ENCODE measurements at regions not wholly inside any gene's neighbourhood (a gene's known extent, or its start where the extent isn't known, plus 50 kb on each side); places are given as distances from the start of the nearest gene placed in this dataset.

DNA sequence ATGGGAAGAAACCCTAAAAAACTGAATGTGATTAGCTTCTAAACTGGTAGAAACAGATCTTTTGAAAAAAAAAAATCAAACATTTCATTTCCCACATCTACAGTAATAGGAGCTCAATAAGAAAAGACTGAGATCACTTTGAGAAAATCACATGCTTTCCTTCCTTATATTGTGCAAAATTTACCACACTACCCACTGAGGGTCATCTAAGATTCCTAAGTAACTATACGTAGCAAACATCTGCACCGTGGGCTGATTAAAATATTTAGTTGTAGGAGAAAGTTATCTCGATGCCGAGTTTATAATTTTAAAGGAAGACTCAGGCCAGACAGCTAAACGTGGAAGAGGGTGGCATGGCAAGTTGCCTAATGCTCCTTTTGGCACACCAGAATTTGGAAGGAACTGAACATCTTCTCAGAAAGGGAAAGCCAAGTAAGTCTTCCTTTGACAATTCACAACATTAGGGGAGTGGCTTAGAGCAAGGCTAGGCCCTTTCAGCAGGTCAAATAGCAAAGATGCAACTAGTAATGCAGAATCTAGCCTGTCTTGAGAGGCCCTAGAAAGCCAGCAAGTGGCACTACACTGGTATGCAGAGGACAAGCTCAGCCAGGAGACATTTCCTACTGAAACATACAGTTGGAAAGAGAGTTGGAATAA lies 128.0 kb downstream of the TMA16 start:
- no peak for DNase-seq (ENCODE audit: low read depth)

DNA sequence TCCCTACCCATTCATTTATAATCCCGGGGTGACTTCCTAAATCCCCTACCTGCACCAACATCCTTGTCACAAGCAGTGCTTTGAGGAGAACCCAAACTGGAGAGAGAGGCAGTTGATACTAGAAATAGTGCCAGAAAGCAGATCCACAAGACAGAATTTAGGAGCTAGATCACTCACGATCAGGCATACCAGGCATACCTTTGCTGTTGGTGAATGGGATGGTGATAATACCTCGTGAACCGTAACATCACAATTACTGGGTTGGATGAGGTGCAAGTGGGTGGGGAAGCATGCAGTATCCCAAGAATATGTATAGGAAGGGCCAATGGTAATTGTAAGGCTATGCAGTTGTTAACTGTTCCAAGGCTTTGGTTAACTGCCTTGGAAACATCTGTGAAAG lies 129.3 kb downstream of the TMA16 start:
- no peak for DNase-seq (ENCODE audit: low read depth)

DNA sequence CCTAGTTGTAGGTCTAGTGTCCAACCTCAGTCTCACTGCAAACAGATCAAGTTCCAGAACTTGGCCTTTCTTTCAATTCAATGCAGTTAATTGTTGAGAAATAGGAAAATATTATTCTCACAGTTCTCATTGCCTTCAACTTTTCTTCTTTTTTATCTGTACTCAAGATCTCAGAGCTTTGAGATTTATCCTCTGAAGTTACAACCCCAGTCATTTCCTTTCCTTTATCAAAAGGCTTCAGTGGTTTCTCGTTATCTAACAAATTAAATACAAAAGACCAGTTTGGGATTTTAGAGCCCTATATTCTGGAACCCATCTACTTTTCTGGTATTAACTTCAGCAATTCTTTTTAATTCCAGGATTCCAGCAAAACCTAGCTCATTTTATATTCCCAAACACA lies 130.2 kb downstream of the TMA16 start:
- DNase-seq (ENCODE audit: low read depth): no peak

DNA sequence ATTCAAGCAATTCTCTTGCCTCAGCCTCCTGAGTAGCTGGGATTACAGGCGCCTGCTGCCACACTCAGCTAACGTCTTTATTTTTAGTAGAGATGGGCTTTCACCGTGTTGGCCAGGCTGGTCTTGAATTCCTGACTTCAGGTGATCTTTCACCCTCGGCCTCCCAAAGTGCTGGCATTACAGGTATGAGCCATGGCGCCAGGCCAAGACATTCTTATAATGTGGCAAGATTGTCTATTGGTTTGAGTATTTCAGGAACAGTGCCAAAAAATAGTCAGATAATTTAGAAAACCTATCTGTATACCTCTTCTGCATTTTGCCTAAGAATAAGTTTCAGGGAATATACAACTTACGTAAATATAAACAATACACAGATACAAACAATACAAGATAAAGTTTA lies 136.8 kb downstream of the TMA16 start:
- no peak for DNase-seq (ENCODE audit: low read depth)

DNA sequence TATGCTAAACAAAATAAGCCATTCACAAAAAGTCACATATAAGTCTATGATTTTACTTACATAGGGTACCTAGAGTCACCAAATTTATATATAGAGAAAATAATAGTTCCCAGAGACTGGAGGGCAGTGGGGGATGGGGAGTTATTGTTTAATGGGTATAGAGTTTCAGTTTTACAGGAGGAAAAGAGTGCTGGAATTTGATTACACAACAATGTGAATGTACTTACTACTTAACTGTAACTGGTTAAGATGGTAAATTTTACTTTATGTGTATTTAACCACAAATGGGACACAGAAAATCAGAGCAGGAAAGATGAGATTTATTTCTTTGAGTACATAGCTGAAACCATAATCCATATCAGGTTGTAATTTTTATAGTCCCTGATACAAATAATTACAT lies 144.4 kb downstream of the TMA16 start:
- DNase-seq (ENCODE audit: low read depth): no peak

DNA sequence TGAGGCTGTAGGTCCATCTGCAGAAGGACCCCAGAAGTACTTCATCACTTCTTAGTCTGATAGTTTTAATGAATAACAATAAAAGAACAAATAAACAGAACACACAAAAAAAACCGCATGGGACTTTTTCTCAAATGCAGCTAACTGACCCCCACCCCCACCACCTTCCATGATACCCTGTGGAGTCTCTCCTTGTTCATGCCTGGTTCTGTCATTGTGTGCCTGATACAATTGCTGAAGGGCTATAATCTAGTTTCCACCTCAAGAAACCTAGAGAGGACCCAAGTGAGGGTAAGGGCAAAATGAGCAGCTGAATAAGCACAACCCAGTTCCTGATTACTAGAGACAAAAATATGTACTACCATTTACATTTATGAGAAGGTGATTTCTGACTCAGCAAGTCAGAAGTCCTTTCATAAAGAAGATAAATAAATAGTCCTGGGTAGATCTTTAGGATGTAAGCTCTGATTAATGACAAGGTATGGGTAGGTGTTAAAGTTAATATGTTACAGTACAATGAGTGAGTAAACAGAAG lies 155.1 kb downstream of the TMA16 start:
- DNase-seq (ENCODE audit: low read depth): no peak

DNA sequence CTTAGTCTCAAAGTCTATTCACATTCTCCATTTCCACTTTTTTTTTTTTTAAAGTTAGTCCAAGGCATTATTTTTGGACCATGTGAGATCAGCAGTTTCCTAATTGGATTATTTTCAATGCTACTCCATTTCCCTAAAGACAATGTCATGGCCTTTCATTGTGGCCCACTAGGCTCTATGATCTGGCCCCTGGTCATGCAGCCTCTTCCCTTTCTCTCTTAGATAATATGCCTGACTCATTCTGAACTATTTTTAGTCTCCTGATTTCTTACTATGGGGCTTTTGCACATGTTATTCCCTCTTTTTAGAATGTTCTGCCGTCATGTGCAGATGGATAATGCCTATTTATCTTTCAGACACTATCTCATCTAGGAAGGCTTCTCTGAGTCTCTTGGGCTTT lies 157.3 kb downstream of the TMA16 start:
- DNase-seq (ENCODE audit: low read depth): no peak

DNA sequence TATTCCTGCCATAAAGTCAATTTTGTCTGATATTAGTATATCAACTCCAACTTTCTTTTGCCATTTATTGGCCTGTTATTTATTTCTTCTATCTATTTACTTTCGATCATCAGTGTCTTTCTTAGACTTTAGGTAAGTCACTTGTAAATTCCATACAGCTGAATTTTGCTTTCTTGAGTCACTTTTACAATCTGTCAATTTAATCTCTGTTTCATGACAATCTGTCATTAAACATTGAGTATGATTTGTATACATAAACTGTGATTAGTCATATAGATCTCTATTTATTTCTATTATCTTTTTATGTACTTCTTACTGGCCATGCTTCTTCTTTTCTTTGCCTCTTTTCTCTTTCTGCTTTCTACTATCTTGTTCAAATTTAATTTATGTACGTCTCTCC lies 160.1 kb downstream of the TMA16 start:
- DNase-seq (ENCODE audit: low read depth): no peak

DNA sequence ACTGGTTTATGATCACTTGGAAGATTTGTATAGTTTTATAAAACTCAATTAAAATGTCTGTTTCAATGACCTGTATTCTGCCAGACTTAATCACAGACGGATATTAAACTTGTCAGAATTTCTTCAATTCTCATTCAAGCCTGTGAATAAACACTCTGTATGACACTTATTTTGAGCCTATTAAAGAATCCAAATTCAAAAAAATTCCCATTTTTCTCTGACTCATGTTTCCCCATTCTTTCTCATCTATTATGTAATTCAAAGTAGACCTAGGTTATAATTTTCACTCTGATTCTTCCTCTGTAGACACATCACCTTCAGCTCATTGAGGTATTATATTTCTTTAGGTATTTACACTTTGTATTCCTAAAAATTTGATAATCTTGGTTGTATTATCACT lies 166.1 kb downstream of the TMA16 start:
- DNase-seq (ENCODE audit: low read depth): no peak

DNA sequence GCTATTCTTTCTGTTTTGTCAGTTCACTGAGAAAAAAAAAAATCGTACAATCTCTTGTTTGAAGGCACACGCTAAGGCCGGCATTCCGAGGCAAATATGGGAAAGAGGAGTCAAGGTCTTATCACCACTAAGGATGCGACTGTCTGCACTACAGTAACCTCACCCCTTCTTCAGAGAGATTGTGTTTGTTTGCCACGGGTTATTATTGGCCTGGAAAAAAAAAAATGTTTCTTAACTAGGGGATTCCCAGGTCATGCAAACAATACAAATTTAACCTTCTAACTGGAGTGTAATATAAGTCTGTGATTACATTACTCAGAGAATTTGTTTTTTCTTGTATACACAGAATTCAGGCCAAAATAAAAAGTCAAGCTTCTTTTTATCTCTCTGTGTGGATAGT lies 168.3 kb downstream of the TMA16 start:
- DNase-seq (ENCODE audit: low read depth): no peak

DNA sequence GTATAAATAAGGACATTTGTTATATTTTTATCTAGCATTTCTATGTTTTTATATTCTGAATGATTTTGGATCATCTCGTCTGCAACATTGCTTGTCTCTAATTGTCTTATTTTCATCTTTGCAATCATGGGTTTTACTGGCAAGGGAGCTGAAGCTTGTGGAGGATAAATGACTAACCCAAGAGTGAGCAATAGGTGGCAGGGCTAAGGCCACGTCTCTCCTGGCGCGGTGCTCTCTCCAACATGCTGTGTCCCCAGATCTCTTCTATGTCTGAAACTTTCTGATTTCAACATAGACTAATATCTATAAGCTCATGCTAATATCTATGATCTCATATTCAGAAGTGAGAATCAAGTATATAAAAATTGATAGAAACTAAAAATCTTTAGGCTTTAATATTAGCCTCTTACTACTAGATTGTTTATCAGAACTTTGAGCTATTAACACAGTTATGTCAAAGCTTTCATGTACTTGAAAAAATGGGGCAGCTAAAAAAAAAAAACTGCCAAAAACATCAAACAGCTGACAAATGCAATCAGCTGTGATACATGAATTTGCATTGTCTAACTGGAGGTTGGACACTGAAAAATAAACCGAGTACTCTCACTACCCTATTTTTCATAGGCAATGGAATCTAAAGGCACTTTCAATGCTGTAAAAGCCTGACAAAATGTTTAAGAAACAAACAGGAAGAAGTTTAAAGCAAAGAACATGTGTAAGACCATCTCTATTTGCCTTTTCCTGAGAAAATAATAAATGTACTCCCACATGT lies 169.2 kb downstream of the TMA16 start:
- DNase-seq (ENCODE audit: low read depth): no peak

DNA sequence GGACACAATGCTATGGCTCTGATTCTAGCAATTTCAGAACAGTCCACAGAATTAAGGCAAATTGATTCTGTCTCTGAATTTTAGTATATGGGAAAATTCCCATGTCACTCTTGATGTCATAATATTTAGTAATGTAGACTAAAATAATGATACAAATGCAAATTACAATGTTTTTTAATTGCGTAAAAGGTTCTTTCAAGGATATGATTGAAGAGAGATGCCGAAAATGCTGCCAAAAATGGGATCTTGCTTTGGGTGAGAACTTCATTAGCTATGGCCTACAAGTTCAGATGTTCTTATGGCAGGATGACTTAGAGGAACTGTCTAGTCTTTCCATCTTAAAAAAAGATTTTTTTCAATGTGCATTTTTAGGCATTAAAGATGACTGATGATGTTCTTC lies 170.6 kb downstream of the TMA16 start:
- no peak for DNase-seq (ENCODE audit: low read depth)

DNA sequence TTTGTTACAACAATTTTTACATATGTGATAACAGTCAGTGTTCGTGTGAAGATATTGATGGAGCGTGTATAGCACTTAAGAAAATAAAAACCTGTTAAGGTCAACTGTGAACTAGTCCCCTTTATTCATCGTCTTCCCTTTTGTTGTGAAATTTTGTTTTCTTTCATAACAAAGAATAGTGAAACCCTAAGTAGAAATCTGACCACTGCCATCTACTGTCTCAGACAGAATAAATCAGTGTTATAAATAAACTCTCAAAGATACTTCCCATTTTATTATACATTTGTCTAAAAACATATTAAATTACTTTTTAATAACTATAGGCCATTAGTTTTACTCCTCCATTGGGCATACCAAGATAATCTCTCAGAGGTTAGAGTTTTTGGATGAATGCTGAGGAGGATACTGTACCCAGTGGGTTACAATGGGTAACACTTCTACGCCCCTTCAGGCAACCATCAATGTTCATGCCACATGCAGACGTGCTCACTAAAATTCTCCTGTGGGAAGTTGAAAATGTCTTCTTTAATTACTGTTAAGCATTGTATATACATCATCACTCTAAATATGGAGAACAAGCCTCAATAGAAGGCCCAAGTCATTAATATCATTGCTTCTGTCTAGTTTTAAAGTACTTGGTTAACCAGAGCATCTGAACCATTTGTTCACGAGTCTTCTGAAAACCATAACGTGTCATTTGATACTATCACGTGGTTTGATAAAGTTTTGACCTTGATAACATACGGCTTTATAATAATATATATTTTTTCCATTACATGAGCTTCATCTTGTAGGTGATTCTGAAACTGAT lies 171.2 kb downstream of the TMA16 start:
- DNase-seq (ENCODE audit: low read depth): no peak

DNA sequence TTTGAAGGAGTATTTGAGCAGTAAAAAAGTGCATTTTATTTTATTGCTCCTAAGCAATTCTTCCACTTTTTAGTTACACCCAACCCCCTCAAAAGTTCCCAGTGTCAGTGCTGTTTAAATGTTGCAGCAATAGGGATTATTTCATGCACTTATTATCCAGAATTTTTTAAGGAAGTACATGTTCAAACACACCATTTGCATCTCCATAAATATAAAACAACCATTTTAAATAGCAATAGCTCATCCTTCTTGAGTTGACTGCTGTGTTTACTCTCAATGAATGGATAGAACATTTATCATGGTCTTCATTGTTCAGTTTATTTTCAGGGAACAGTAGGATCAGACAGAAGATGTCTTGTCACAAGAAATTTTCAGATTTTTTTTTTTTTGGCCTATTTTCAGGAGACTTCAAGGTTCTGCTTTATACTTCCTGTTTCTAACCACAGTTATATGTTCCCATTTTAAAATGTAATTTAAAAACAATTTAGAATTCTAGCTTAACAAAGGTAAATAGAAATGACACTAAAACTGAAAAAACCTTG lies 171.9 kb downstream of the TMA16 start:
- DNase-seq (ENCODE audit: low read depth): no peak

DNA sequence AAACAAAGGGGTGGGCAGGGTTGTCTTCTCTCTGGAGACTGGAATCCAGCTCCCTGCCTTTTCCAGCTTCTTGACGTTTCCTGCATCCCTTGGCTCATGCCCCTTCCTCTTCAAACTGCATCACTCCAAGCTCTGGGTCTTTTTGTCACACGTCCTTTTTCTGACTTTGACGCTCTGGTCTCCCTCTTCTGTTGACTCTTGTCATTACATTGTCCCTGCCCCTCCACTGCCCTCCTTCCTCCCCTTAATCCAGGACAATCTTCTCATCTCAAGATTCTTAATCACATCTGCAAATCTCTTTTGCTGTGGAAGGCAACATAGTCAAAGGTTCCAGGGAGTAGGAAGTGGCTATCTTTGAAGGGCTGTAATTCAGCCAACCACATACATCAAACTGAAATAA lies 178.3 kb downstream of the TMA16 start:
- no peak for DNase-seq (ENCODE audit: low read depth)

DNA sequence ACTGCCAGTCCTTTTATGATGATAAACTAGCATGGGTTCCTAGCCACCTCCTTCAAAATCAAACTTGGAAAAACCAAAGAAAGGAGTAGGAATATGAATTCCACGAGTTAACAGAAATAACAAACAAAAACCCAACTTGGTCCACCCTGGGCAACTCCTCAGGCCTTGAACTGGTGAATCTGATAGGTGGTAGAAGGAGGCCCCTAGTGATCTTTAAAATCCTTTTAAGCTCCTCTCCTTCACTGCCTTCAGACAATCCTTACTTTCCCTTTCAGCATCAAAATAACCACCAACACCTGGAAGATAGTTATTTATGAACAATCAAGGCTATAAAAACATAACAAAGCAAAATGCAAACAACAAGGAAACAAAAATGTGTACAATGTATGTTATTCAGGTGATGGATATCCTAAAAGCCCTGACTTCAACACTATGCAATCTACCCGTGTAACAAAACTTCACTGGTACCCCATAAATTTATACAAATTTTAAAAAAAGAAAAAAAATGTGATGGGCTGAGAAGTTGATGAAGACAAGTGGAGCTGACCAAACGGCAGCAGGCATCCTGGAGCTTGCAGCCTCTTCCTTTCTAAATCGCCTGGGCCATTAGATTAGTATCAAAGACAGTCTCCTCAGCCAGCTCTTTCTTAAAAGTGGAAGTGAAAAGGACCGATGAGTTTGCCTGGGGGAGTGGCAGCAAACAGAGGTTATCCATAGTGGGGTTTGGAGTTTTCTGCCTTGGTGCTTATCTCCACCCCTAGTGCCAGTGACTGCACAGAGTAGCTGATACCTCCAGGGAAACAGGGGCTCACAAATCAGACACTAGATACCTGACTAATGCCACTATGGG lies 179.6 kb downstream of the TMA16 start:
- no peak for DNase-seq (ENCODE audit: low read depth)

DNA sequence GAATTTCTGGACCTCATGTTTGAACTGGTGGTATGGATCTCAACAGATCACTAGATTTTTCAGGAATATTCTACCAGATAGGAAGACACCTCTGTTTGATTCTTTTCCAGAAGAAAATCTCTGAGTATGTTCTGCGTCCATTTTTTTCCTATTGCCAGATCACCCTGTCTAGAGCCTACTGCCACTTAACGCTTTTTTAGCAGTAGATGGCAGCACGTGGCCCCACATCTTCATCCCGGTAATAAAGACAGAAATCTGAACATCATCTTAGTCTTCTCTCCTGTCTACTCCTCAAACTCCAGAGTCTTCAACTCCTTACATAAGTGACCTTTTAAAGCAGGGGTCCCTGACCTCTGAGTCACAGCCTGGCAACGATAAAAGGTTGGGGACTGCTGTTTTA lies 184.7 kb downstream of the TMA16 start:
- no peak for DNase-seq (ENCODE audit: low read depth)

DNA sequence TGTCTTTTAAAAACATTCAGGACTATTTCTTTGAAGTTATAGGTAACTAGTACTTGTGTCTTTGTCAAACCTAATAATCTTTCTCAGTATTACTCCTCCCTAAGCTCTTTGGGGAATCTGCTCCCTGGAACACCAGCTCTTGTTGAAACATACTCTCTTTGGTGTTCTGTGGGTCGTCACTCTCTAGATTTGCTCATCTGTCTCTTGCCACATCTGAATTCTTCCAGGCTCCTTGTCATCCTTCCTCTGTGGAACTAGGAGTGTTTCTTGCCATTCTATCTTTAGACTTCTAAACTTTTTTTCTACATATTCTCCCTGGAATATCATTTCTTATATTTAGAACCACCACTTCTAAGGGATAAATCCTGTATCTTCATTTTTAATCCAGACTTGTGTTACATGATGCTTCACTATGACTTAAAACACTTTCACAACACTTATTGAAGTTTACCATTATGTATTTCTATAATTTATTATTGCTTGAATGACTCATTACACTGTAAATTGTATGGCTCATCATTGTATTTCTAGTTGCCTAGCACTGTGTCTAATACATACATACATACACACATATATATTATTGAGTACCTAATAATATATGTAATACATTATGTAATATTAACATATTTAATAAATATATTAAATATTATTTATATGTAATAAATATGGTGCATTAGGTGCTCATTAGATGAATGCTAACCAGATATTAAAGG lies 186.1 kb downstream of the TMA16 start:
- no peak for DNase-seq (ENCODE audit: low read depth)

DNA sequence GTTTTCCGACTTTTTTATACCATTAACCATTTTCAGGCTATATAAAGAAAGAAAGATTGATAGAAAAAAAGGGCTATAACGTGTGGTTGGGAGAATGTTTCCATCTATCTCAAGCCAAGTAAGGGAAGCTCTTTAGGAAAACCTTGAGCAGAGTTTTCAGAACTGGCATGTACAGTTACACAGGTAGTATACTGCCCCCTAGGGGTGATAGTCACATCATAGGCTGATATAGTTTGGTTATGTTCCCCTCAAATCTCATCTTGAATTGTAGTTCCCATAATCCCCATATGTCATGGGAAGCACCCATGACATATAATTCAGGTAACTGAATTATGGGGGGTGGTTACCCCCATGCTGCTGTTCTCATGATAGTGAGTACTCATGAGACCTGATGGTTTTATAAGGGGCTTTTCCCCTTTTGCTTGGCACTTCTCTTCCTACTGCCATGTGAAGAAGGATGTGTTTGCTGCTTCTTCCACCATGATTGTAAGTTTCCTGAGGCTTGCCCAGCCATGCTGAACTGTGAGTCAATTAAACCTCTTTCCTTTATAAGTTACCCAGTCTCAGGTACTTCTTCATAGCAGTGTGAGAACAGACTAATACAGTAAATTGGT lies 186.8 kb downstream of the TMA16 start:
- no peak for DNase-seq (ENCODE audit: low read depth)

DNA sequence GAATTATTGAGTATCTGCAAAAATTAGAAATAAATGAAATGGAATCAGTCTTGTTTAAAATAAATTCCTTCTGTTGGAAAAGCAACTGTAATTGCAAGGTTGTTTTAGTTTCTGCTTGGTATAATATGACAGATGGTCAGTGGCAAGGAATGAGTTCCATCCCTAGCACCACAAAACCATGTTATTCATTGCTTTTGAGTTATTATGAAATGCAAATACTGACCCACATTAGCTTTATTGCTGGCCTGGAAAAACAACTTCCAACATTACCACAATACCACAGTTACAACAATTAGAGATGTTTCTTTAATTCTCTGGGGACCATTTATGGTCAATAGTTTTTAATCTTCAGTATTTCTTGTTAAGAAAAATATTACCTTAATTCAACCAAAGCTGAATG lies 194.4 kb downstream of the TMA16 start:
- no peak for DNase-seq (ENCODE audit: low read depth)

DNA sequence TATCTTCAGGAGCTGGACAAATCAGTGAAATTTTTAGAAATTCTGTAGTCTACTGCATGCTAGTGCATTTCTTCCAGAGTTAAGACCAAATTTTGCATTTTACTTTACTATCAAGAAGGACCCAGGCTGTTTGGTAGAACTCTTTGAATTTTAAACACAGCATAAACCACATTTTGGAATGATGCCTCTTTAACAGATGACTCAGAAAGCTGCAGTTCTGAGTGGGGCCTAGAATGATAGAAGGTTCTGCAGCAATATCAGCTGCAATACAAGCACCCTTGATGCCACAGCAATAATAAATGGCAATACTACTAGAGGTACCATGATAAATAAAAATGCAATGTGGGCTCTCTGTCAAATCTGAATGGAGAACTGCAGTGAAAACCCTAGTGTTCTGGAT lies 198.7 kb downstream of the TMA16 start:
- DNase-seq (ENCODE audit: low read depth): no peak
